Ovary (tissue), 3 donors: ENCODE measurements at regions not wholly inside any gene's neighbourhood (a gene's known extent, or its start where the extent isn't known, plus 50 kb on each side); places are given as distances from the start of the nearest gene placed in this dataset.

Experiments
- EP300 ChIP-seq: sonication (generic); formaldehyde crosslinking; IDR thresholded peaks from one replicate; pipeline ENCODE4 v1.6.1; 2017; ENCODE audit warnings: antibody characterized with exemption
- POLR2A ChIP-seq: fragments of 450-650 bp; IDR thresholded peaks from one replicate; pipeline ENCODE4 v1.6.1; 2017; ENCODE audit warnings: antibody characterized with exemption, mild to moderate bottlenecking, moderate library complexity
- TF ChIP-seq, protein P1 (sequence below), 3 donors: fragments of 450-650 bp in 2 of 3; fragments of 200-600 bp in 1 of 3; IDR thresholded peaks; one replicate each; pipeline versions ENCODE4 v1.5.1 to v1.8.0; 2016 to 2022; ENCODE audit warnings: antibody characterized with exemption in 3 of 3, mild to moderate bottlenecking in 1 of 3
- donor health status: DM: no; HTN: no; CAD: no.

DNA sequence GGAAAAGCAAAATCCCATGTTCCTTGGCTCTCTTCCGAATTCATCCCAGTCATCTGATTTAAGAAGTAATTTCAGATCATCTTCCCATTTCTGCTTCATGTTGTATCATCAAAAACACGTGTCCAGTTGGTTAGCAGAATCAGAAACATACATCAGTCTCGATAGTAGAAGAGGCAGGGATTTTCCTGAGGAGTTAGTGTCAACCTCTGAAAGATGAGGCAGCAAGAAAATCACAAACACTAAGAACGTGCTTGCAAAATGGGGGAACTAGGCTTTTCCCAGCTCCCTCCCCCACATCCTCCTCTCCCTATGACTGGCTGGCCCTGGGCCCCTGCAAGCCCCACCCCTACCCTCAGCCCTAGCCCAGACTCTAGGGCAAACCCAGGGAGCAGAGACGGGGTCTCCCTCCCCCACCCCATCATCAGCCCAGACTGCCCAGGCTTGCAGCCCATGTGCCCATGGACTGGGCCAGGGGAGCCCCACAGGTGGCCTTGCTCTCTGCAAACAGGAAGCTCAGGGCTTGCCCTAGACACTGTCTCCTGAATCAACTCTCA, 161.0 kb upstream of the ID2 start:
- TF ChIP-seq, protein P1, sequence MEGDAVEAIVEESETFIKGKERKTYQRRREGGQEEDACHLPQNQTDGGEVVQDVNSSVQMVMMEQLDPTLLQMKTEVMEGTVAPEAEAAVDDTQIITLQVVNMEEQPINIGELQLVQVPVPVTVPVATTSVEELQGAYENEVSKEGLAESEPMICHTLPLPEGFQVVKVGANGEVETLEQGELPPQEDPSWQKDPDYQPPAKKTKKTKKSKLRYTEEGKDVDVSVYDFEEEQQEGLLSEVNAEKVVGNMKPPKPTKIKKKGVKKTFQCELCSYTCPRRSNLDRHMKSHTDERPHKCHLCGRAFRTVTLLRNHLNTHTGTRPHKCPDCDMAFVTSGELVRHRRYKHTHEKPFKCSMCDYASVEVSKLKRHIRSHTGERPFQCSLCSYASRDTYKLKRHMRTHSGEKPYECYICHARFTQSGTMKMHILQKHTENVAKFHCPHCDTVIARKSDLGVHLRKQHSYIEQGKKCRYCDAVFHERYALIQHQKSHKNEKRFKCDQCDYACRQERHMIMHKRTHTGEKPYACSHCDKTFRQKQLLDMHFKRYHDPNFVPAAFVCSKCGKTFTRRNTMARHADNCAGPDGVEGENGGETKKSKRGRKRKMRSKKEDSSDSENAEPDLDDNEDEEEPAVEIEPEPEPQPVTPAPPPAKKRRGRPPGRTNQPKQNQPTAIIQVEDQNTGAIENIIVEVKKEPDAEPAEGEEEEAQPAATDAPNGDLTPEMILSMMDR (IDR thresholded peaks at IDR 0.05): no peak
- TF ChIP-seq EP300: no peak
- no peak for TF ChIP-seq POLR2A
